ENCODE measurements at regions not wholly inside any gene's neighbourhood (a gene's known extent, or its start where the extent isn't known, plus 50 kb on each side); places are given as distances from the start of the nearest gene placed in this dataset.
A peak's percentile ranks its signal among the peaks of the same experiment; 100 is the strongest.

DNA sequence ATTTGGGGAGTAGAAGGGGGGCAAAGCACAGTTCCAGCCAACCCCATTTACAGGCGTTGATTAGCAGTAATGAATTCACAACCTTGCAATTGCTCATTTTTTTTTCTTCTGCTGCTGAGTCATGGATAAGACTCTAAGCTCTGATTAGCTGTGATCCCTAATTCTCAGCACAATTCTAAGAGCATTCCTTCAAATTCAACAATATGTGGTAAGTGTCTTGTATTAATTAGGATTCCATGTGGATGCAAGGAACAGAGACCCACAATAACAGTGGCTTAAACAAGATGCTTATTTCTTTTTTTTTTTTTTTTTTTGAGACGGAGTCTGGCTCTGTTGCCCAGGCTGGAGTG, 133.4 kb downstream of the PALM2AKAP2 start:
- ATAC-seq = no peak
- no peak for DNase-seq

DNA sequence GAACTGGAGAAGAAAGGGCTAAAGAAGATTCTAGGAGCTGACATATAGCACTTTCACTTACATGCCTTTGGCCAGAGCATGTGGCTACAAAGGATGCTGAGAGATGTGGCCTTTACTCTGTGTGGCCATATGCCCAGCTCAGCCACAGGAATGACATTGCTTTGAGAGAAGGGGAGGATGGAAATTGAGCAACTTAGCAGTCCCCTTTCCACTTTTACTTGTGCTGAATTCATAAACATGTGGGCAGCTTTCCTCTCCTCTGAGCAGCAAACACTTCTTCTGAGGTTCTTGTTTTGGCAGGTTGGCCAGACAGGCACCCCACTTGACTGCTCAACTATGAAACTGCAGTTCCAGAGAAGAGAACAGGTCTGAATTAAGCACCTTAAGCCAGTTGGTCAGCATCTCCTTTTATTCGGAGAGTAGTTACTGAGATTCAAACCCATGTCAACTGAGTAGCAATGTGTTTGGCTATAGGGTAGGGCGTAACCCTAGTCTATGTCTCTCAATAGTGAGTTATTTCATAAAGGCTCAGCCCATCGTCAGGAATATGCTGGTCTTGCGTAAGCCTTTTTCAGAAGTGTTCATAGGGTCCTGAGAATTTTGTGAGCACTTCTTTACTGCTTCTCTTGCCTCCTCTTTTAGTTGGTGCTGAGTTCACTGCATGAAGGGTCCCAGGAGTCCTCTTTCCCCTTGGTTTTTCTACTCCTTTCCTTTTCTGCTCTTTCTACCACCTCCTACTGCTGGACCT, 134.5 kb downstream of the PALM2AKAP2 start:
- no peak for ATAC-seq
- DNase-seq = no peak

DNA sequence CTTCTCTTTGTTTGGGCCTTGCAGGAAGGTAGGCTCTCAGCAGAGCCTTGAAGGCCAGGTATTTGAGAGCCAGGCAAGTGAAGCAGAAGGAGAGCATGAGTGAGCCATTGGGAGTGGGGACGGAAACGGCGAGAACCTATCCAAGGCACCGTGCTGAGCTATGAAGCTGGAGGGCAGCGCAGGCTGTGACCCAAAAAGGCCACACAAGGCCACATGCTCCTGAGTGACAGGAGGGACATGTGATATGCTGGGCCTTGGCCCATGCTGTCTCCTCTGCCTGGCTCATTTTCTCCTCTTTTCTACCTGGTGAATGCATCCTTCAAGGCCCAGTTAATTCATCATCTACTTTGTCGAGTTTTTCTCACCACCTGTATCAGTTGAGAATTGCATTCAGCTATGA, 136.3 kb downstream of the PALM2AKAP2 start:
- ATAC-seq (no peak), DNase-seq (no peak)

DNA sequence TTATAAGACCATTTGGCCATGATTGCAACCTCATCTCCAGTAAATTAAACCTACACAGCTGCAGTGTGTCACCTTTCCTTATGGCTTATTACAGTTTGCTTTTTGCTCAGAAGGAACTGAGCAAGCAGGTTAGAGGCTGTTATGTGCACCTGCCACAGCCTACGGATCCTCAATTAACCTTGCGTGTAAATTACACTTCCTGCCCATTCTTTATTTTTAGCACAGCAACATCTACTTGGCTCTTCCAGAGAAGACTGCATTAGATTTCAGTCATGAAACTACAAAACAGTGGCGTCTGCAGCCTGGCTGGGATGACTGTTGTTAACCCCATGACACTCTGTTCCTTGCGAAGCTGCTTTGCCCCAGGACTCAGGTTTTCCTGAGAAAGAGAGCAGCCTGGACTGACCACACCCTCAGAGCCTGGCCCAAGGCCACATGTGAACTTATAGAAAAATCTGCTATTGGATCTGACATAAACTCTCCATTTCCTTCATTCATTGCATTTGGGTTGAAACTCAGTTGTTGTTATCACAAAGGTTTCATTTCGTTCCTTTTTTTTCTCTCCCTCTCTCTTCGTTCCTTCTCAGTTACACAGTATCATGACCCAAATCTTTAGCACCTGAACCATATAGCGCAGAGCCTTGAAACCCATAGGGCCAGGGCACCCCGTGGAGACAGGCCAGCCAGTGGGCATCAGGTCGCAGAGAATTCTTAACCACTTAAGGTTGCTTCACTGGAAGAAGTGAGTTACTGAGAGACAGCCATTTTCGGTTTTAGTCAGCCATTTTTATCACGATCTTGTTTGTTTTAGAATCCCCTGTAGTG, 138.6 kb downstream of the PALM2AKAP2 start:
- DNase-seq (no peak), ATAC-seq (peak; percentile 75)

DNA sequence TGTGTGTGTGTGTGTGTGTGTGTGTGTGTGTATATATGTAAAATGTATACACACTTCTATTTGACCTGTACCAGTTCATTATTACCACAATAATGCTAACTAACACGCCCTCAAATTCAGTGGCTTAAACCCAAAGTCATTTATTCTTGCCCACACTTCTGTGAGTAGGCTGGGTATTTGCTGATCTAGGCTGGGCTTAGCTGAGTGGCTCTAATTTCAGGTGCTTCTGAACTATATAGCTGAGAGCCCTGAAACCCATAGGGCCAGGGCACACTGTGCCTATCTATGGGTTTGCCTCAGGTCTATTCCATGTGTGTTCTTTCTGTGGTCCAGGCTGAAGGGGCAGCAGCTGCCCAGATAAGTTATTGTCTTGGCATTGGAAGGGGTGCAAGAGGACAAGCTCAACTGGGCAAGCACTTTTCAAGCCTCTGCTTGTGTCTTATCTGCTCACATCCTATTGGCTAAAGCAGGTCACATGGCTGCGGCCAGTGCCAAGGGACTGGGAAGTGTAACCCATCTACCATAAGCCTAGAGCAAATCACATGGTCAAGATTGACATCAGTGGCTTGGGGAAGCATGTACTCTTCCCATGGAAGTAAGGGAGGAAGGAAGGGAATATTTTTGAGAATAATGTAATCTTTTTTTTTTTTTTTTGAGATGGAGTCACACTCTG, 139.9 kb downstream of the PALM2AKAP2 start:
- ATAC-seq (no peak), DNase-seq (no peak)

DNA sequence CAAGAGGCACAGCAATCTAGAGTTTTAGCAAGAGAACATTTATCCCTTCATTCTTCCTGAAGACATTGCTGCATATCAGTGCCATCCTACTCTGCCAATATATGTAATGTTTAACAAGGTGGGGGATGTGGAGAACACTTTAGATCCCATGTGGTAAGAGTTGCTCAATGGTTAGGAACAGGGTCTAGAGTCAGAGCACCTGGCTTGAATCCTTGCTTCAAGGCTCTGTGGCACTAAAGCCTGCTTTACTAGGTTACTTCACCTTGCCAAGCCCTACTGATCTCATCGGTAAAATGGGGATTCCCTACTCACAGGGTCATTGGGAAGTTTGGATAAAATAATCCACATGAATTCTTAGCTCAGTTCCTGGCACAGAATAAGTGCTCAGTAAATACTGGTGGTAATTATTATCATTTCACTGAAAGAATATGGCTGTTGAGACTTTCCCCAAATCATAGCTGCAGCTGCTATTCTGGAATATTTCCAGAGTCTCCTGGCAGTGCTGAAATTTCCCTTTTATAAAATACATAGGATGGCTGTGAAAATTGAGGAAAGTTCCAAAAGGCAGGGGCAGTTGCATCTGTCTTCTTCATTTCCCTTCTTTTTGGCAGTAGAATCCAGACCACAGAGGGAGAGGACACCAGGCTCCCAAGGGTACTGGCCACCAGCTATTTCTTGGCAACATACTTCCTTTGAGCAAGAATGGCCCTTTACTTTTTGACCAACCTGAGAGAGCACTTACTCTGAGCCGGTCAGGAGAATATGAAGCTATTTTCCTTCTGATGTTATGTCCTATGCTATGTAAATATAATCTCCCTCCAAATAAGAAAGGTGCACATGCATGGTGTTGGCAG, 142.8 kb downstream of the PALM2AKAP2 start:
- DNase-seq (no peak), ATAC-seq (no peak)

DNA sequence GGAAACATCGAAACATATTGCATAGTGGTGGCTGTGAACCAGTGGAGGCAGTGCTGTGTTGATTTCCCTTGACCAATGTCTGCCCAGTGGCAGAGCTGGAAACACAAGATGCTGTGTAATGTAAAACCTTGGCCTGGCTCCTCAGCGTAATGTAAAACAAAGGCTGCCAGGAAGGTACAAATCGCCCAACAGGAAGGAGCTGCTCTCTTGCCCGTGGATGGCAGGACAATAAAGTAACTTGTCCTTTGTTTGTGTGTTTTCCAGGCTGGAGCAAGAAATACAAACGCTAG, 143.4 kb downstream of the PALM2AKAP2 start:
- no peak for DNase-seq
- ATAC-seq = no peak

DNA sequence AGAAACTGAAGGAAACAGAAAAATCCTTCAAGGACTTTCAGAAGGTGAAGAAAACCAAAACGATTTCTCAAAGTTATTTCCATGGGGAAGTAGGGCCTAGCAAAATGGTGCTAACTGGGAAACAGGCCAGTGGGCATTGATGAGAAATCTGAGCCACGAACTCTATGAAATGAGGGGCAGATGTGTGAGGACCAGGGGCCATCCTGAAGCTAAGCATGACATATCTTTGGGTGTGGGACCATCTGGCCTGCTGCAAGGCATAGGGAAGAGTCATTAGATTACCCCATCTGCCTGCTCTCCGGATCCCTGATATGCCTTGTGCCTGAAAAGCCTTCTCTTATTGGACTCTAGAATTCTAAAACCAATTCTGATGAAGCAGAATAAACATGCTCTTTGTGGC, 143.8 kb downstream of the PALM2AKAP2 start:
- DNase-seq (no peak), ATAC-seq (no peak)

DNA sequence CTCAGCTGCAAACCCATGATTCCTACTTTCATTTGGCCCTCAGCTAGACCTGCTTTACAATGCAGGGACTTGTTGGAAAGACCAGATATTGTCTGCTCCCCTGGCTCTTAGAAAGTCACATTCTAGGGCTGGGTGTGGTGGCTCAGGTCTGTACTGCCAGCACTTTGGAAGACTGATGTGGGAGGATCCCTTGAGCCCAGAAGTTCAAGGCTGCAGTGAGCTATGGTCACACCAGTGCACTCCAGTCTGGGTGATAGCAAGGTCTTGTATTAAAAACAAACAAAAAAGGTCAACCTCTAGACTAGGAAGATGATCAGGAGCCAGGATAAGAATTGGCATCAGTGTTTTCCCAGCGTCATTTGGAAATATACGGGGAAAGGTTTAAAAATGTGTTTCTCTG, 145.8 kb downstream of the PALM2AKAP2 start:
- DNase-seq = no peak
- no peak for ATAC-seq

DNA sequence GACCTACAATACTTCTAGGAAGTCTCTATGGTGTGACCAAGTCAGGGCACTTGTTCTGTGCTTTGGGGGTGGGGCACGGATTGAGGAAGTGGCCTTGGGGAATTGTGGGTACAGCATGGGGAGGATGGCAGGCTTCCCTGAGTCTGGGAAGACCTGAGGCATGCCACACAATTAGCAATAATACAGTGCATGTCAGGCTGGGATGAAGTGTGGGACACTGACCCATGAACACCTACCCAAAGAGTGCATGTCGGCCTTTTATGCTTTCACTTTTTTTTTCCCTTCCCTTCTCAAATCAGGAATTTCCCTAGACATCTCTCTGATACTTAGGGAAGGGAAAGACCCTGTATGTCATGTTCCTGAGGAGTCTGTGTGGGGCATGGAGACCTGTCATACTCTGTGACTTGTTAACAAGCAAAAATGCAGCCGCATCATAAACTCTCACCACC, 146.4 kb downstream of the PALM2AKAP2 start:
- no peak for ATAC-seq
- no peak for DNase-seq

DNA sequence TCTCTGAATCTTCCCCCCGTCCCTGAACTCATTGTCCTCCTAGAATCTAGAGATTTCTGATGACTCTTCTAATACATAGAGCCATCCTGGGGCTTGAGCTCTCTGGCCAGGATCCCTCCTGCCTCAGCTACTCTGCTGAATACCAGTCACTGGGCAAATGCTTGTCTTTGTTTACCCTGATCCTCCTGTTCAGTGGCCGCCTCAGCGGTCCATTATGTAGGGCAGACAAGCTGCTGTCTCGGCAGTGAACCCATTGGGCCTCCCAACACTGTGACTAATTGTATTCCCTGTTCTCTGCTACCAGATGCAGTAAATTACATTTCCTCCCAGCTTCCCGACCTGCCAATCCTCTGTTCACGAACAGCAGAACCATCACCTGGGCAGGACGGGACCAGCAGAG, 151.6 kb downstream of the PALM2AKAP2 start:
- DNase-seq = no peak
- no peak for ATAC-seq

DNA sequence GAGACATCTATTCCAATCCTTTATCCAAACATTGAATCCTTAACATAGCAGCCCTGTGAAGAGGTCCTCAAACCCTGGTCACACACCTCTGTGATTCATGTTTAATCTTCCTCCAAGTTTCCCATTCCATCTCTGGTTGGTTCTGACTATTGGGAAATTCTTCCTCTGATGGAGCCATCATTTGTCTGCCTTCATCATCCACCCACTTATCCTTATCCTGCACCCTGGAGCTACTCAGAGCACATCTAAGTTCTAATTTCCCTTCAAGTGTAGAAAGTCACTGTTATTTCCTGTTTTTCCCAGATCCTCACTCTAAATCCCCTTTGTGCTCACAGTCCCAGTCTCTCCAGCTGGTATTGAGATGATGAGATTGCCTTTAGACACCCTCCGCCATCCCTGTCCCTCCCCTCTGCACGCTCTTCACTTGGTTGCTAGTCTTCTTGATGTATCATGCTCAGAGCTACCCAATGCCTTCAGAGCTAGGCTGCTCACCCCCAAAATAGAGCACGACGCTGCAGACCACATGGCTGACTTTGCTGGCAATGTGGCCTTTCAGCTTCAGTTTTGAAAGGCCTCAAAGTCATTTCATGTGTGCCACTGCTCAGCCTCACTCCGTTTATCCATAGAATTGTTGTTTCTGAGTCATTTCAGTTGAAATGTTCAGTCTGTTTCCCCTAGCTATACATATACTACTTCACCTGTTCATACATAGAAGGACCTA, 154.3 kb downstream of the PALM2AKAP2 start:
- peak; percentile 20 for DNase-seq
- ATAC-seq = peak; percentile 57

DNA sequence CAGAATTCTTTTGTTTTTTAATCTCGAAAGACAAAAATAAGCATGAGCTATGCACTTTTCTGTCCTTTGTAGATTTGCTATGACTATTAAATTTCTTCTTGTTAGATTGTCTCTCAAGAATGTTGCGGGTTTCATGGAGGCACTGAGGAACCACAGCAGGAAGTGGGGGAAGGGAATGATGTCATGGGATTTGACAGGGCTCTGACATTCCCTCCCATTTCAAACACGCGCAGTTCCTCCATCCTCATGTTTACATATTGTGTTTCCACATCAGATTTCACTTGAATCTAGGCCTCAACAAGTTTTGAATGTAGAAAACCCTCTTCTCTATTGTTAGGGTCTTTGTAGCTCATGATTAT, 154.8 kb downstream of the PALM2AKAP2 start:
- ATAC-seq = no peak

DNA sequence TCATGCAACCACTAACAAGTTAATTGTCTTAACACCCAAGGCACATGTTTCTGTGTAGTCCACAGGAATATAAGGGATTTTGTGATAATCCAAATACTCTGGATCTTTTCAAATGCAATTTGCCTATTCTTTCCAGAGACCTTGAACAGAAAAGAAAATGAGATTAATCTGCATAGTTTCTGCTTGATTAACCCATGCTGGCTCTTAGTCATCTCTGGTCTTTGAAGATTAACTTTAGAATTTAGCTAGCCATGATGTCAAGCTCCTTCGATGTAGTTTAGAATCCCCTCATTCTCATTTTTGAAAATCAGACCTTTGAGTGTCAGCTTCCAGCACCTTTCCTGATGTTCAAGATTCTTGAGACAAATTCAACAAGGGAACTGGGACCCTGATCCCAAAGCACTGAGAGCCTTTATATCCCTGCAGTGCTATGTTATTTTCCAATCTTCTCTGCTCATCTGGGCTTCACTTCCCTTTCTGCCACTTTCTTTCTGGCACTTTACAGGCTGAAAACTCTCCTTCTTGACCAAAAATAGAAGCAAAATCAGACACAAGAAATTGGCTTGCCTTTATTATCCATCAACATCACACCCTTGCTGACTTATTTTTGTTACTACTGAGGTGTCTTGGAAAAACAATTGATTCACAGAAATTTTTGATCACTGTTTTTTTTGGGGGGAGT, 155.5 kb downstream of the PALM2AKAP2 start:
- ATAC-seq (peak; percentile 34), DNase-seq (no peak)

More for the DNA sequence above, 154.8 kb downstream of the PALM2AKAP2 start:
- DNase-seq = no peak

DNA sequence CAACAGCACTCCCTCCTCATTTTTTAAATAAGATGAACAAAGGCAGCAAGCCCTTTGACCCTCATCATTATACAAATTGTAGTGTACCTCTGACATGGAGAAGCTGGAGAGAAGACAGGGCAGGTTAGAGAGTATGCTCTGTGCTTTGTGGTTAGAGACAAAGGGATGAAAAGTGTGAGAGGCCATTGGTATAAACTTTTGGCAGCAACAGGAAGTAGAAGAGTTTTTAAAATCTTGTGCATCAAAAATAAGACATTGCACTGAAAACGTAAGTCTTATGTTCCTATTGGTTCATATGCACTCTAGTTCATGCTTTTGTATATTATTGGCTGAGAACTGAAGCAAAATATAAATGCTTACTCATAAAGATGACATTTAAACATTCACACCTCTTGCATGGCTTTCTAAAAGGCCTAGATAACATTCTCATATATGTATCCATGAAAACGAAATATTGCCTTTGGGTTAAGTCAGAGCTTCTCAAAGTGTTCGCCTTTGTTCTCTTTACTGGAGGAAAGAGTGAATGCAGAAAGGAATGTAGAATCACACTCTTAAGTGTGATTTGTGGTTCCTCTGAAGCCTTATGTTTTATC, 158.0 kb downstream of the PALM2AKAP2 start:
- DNase-seq = no peak
- ATAC-seq = peak; percentile 60

DNA sequence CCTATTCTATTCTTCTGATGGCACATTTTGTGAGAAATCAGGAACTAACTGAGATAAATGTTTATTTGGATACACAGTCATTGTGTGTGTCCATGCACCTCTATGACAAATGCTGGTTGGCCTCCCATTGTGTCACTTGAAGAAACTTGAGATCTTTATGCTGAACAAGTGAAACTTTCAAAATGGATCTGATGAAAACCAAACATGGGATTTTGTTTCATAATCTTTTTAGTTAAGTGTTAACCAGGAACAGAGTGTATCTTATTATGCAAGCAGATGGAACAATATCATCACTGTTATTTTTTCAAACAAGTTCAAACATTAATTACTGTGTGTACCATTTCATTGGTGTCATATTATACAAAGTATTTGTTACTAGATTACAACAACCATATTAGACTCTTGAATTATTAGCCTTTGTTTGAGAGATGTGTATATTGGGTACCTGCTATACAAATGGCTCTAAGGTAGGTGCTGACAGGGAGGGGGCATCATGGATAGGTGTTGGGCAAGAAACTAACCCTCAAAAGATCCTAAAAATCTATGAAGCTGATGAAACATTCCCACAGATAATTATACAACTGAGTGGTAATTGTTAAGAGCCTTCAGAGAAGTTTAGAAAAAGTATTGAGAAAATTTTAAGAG, 159.8 kb downstream of the PALM2AKAP2 start:
- ATAC-seq = no peak
- DNase-seq = no peak

DNA sequence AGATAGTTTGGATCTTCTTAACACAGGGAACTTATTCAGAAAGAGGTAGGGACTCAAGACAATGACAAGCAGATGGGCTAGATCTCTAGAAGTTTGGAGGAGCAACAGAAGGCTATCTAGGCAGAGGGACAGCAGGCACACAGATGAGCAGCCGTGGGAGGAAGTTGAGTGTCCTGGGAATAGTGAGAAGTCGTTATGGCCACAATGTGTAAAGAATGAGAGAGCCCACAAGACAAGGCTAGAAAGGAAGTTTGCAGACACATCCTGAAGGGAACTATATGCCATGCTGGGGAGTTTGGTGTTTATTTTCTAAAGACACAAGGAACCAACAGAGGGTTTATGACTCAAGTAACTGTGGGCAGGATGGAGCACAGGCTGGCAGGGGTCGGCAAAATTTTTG, 160.6 kb downstream of the PALM2AKAP2 start:
- DNase-seq = no peak
- ATAC-seq = no peak

DNA sequence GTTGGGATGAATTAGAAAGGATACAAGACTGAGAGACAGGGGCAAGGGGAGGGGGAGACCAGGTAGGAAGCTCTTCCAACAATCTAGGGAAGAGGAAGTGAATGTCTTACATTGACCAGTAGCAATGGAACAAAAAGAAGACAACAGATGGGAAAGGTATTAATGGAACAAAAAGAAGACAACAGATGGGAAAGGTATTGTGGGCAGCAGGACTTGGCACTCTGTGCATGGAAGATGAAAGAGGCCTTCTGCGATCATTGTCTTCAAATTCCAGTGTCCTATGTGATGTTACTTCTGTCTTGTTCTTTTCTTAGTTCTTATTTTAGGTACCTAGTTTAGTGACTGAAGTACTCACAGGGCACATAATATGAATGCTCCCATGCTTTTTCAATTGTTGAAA, 161.8 kb downstream of the PALM2AKAP2 start:
- ATAC-seq = no peak
- DNase-seq = no peak

DNA sequence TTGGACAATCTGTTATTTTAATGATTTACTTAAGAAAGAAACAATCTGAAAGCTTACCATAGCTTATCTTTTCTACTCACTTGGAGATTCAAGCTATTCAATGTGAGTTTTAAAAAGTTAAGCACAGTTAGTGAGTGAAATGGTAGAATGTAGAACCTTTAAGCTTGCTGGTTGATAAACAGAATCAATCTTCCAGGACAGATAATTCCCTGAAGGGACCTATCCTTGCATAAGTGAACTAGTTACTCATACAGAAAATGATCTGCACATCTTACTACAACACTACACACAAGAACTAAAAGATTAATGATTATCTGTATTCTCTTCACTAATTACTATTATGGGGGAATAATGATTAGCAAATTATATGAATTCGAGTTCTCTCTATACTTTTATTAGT, 165.6 kb downstream of the PALM2AKAP2 start:
- no peak for ATAC-seq
- DNase-seq = no peak

DNA sequence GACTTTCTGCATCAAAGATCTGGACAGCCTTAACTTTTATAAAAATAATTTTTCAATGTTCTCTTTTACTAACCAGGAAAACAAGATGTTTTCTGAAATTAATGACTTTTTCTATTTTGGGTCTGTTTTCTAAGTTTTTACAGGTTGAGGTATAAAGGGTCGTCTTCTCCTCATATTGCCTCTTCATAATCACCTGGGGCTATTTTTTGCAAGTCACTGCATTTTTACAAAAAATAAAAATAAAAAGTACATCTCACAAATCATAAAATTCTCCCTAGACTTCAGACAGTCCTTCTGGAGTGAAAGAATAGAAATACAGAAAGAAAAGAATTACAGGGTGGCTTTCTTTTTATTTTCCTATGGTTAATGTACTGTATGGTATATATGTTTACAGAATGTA, 168.5 kb downstream of the PALM2AKAP2 start:
- ATAC-seq = no peak
- no peak for DNase-seq
